Stimulated activated CD4-positive, alpha-beta T cell treated with anti-CD3 and anti-CD28 coated beads, Interleukin-12 subunit alpha, Interleukin-12 subunit beta, amount 100 ng/mL, for 48 hours (primary cell): ENCODE measurements at regions not wholly inside any gene's neighbourhood (a gene's known extent, or its start where the extent isn't known, plus 50 kb on each side); places are given as distances from the start of the nearest gene placed in this dataset.

Source experiments
- DNase-seq, 3 donors: peaks; one replicate each; pipeline ENCODE4 v3.0.0-alpha.2; 2020; ENCODE audit warnings: low read depth in 2 of 3, low spot score in 1 of 3

- DNase-seq, result no peak
Measured at GRCh38 chr1:116231752-116232151, 120.6 kb downstream of the MAB21L3 start.

- DNase-seq, result no peak
Measured at GRCh38 chr1:116232989-116233514, 121.9 kb downstream of the MAB21L3 start.

- no peak for DNase-seq
Measured at GRCh38 chr1:116234429-116234828, 123.2 kb downstream of the MAB21L3 start.

- no peak for DNase-seq
Measured at GRCh38 chr1:116239916-116240315, 128.7 kb downstream of the MAB21L3 start.

- no peak for DNase-seq
Measured at GRCh38 chr1:116242741-116243140, 130.3 kb upstream of the ATP1A1 start.

- no peak for DNase-seq
Measured at GRCh38 chr1:116243333-116244054, 129.6 kb upstream of the ATP1A1 start.

- no peak for DNase-seq
Measured at GRCh38 chr1:116246174-116246573, 126.9 kb upstream of the ATP1A1 start.

- DNase-seq, result no peak
Measured at GRCh38 chr1:116252271-116252670, 120.8 kb upstream of the ATP1A1 start.

- no peak for DNase-seq
Measured at GRCh38 chr1:116252785-116253184, 120.3 kb upstream of the ATP1A1 start.

GRCh38 chr1:116253566-116254382 lies 119.3 kb upstream of the ATP1A1 start:
- DNase-seq, result no peak

GRCh38 chr1:116254776-116255175 lies 118.3 kb upstream of the ATP1A1 start:
- DNase-seq, result no peak

GRCh38 chr1:116255486-116256285 lies 117.4 kb upstream of the ATP1A1 start:
- no peak for DNase-seq

GRCh38 chr1:116256286-116256649 lies 116.8 kb upstream of the ATP1A1 start:
- DNase-seq, result no peak

GRCh38 chr1:116256875-116257274 lies 116.2 kb upstream of the ATP1A1 start:
- DNase-seq, result no peak

GRCh38 chr1:116257341-116257767 lies 115.7 kb upstream of the ATP1A1 start:
- DNase-seq, result peak; percentile 7 to 33 (median 7)

GRCh38 chr1:116257836-116258235 lies 115.2 kb upstream of the ATP1A1 start:
- no peak for DNase-seq

GRCh38 chr1:116258668-116259419 lies 114.2 kb upstream of the ATP1A1 start:
- no peak for DNase-seq

- no peak for DNase-seq
Measured at GRCh38 chr1:116259663-116260062, 113.4 kb upstream of the ATP1A1 start.

- no peak for DNase-seq
Measured at GRCh38 chr1:116260115-116260514, 112.9 kb upstream of the ATP1A1 start.

GRCh38 chr1:116260621-116261020 lies 112.4 kb upstream of the ATP1A1 start:
- DNase-seq, result no peak

GRCh38 chr1:116261227-116261626 lies 111.8 kb upstream of the ATP1A1 start:
- DNase-seq, result no peak
